Stimulated activated CD8-positive, alpha-beta memory T cell treated with anti-CD3 and anti-CD28 coated beads, Interleukin-7, amount 100 ng/mL, for 48 hours (primary cell): ENCODE measurements at regions not wholly inside any gene's neighbourhood (a gene's known extent, or its start where the extent isn't known, plus 50 kb on each side); places are given as distances from the start of the nearest gene placed in this dataset.
"Not testable (repeated sequence)": the region's sequence is repeated elsewhere in the genome, so short reads cannot be mapped to it uniquely, and the experiment has no call there.

Experiments used
- DNase-seq, 2 donors: peaks; one replicate each; pipeline ENCODE4 v3.0.0-alpha.2; 2020; ENCODE audit warnings: low read depth in 1 of 2; ENCODE audit errors: extremely low read depth in 1 of 2

- no peak for DNase-seq
These were observed 115.4 kb upstream of the CARD11 start for GRCh38 chr7:3159039-3159438.

GRCh38 chr7:3159445-3159844, 115.8 kb upstream of the CARD11 start:
- no peak for DNase-seq

DNA sequence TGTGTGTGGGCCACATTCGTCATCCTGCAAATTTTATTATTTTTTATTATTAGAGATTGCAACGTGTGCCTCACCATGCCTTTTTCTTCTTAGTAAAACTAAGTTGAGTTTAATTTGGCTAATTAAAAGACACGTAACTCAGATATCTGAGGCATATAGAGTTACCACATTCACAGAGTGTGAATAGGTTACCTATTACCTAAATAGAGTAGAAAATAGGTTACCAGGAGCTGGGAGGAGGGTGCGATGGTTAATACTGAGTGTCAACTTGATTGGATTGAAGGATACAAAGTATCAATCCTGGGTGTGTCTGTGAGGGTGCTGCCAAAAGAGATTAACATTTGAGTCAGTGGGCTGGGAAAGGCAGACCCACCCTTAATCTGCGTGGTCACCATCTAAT, 116.3 kb upstream of the CARD11 start:
- DNase-seq, result not testable (repeated sequence)

- no peak for DNase-seq
These were observed 118.6 kb upstream of the CARD11 start for GRCh38 chr7:3162289-3162688.

DNA sequence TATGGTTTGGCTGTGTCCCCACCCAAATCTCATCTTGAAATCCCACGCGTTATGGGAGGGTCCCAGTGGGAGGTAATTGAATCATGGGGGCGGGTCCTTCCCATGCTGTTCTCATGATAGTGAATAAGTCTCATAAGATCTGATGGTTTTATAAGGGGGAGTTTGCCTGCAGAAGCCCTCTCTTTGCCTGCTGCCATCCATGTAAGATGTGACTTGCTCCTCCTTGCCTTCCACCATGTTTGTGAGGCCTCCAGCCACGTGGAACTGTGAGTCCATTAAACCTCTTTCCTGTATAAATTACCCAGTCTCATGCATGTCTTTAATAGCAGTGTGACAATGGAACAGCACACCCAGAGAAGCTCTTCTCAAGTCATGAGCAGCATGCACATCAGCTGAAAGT, 119.1 kb upstream of the CARD11 start:
- DNase-seq, result not testable (repeated sequence)

- DNase-seq, result no peak
These were observed 120.7 kb upstream of the CARD11 start for GRCh38 chr7:3164380-3164792.

- DNase-seq, result no peak
These were observed 122.3 kb upstream of the CARD11 start for GRCh38 chr7:3165681-3166580.

GRCh38 chr7:3167551-3167950, 123.9 kb upstream of the CARD11 start:
- DNase-seq, result no peak

DNA sequence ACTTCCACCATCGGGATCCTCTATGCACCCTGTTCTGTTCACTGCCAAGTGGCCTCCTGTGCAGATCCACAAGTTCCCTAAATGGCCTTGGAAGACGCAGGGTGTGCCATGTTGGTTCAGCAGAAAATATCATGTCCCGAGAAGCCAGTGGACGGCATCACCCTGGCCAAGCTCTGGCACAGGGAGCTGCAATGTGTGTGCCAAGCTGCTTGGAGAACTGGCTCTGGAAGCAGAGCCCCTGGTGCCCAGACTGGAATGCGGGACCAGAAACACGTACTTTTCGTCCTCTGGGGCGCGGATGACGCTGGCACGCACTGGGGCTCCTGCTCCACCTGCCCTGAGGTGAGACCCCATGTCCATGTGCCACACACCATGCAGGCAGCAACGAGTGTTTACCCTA, 124.7 kb upstream of the CARD11 start:
- DNase-seq, result no peak

DNA sequence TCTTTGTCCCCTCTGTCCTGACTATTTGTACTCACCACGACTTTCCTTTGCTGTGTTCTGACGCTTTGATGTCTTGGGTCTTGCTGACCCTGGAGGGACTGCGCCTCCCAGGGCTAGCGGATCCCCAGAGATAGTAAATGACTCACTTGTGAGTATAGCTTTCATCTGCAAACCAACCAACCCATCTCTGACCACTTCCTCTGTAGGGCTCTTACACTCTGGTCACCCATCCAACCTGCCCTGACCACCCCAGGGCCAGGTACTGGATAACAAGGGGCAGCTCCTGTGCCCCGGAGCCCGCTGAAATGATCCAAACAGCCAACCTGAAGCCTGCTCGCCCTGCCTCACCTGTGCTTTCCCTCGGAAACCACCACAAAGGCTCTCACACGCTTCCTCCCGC, 125.2 kb upstream of the CARD11 start:
- no peak for DNase-seq

DNA sequence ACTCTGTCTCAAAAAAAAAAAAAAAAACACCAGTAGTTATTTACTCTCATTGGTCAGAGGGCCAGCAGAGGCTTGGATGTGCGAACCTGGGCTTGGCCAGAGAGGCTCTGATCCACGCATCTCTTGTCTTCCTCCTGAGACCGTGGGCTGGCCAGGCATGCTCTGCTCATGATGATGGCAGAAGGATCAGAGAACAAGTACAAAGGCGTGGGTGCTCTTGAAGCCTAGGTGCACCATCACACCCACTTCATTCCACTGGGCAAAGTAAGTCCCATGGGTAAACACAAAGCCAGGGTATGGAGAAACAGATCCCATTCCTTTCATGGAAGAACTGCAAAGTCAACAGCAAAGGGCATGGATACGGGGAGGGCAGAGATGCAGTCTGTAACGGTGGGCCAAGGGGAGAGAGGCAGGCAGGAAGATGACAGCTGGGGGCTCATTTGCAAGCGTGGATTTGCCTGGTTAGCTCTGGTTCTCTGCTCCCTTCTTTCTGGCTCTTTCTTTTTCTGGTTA, 128.2 kb upstream of the SDK1 start:
- no peak for DNase-seq

GRCh38 chr7:3174515-3175284, 126.4 kb upstream of the SDK1 start:
- DNase-seq, result no peak

GRCh38 chr7:3175285-3175902, 125.7 kb upstream of the SDK1 start:
- no peak for DNase-seq

- DNase-seq, result no peak
These were observed 124.7 kb upstream of the SDK1 start for GRCh38 chr7:3176112-3177000.

DNA sequence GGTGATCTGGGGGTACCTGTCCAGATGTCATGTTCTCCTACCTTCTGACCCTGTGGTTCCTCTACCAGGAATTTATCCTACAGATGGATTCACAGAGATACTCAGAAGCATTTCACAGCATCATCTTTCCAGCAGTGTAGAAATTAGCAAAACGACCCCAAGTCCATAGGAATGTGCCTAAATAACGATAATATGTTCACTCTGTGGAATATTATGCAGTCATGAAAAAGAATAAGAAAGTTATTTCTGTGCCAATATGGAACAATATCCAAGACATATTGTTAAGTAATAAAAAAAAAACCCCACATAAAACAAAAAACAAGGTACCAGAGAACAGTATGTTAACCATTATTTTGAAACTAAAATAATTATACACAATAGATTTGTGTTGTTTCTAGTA, 123.8 kb upstream of the SDK1 start:
- DNase-seq, result no peak

- DNase-seq, result no peak
These were observed 121.6 kb upstream of the SDK1 start for GRCh38 chr7:3179456-3179855.

DNA sequence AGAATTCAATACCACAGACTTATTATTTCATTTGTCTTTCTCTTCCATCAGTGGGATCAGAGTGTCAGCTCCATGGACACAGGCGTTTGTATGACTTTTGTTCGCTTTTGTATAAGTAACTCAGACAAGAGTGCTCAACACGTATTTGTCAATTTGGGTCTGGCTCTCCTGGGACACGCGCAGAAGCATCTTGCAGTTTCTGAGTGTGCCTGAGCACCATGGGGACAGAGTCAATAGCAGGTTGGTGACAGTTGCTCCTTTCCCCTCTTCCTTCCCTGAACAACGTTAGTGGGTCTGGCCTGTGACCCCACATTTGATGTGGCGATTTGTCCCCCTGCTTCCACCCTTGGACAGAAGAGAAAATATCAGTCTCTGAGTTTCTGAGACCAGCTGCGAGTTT, 120.4 kb upstream of the SDK1 start:
- no peak for DNase-seq

- DNase-seq, result not testable (repeated sequence)
These were observed 119.0 kb upstream of the SDK1 start for GRCh38 chr7:3182055-3182454.

GRCh38 chr7:3187444-3188040, 113.5 kb upstream of the SDK1 start:
- no peak for DNase-seq

DNA sequence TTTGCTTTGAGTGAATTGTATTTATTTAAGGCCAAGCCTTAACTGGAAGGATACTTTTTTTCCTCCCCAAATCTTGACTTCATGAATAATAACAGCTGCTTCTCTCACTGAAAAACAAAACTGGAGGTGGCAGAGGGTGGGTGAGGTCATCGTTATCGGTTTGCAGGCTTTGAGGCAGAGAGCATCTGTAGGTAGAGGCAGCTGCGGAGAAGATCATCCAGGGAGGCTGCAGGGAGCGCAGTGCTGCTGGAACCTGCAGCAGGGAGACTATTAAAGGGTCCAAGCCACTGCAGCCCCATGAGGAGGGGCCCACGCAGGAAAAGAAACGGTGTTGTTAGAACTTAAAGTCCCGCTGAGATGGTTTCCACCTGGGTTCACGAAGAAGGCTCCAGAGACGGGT, 112.1 kb upstream of the SDK1 start:
- no peak for DNase-seq
